GM18867 (cell line): ENCODE measurements at regions not wholly inside any gene's neighbourhood (a gene's known extent, or its start where the extent isn't known, plus 50 kb on each side); places are given as distances from the start of the nearest gene placed in this dataset.

Experiments used
- ATAC-seq: cut with Tn5 transposase; IDR thresholded peaks from one replicate; pipeline ENCODE4 v1.9.1; 2021; ENCODE audit warnings: mild to moderate bottlenecking, moderate library complexity; ENCODE audit not compliant: unreplicated experiment

- no peak for ATAC-seq
Measured at GRCh38 chr12:115712676-115713075, 564.8 kb downstream of the MED13L start.

- no peak for ATAC-seq
Measured at GRCh38 chr12:115710104-115710564, 567.4 kb downstream of the MED13L start.

GRCh38 chr12:115709540-115710011 is 567.9 kb downstream of the MED13L start:
- ATAC-seq: no peak

GRCh38 chr12:115708801-115709200 is 568.7 kb downstream of the MED13L start:
- ATAC-seq: no peak

GRCh38 chr12:115700896-115701465 is 576.5 kb downstream of the MED13L start:
- ATAC-seq: no peak

GRCh38 chr12:115700081-115700480 is 577.4 kb downstream of the MED13L start:
- ATAC-seq: no peak

GRCh38 chr12:115698257-115698656 is 579.2 kb downstream of the MED13L start:
- no peak for ATAC-seq

GRCh38 chr12:115697340-115697739 is 580.2 kb downstream of the MED13L start:
- ATAC-seq: no peak

- ATAC-seq: no peak
Measured at GRCh38 chr12:115694564-115694963, 582.9 kb downstream of the MED13L start.

GRCh38 chr12:115693970-115694369 is 583.5 kb downstream of the MED13L start:
- no peak for ATAC-seq

- no peak for ATAC-seq
Measured at GRCh38 chr12:115691123-115691522, 586.4 kb downstream of the MED13L start.

- ATAC-seq: no peak
Measured at GRCh38 chr12:115687094-115687493, 590.4 kb downstream of the MED13L start.

GRCh38 chr12:115683240-115683780 is 594.2 kb downstream of the MED13L start:
- no peak for ATAC-seq

- ATAC-seq: no peak
Measured at GRCh38 chr12:115680967-115681366, 596.5 kb downstream of the MED13L start.

- no peak for ATAC-seq
Measured at GRCh38 chr12:115672506-115673080, 604.9 kb downstream of the MED13L start.

GRCh38 chr12:115672086-115672485 is 605.4 kb downstream of the MED13L start:
- ATAC-seq: no peak

- ATAC-seq: no peak
Measured at GRCh38 chr12:115670869-115671268, 606.6 kb downstream of the MED13L start.

- ATAC-seq: no peak
Measured at GRCh38 chr12:115667116-115667515, 610.4 kb downstream of the MED13L start.

GRCh38 chr12:115666168-115666567 is 611.3 kb downstream of the MED13L start:
- ATAC-seq: no peak

- no peak for ATAC-seq
Measured at GRCh38 chr12:115661112-115661511, 616.4 kb downstream of the MED13L start.

GRCh38 chr12:115660211-115660805 is 617.2 kb downstream of the MED13L start:
- ATAC-seq: no peak

- ATAC-seq: no peak
Measured at GRCh38 chr12:115659422-115659821, 618.1 kb downstream of the MED13L start.
